Right lobe of liver (tissue), 4 donors: ENCODE measurements at regions not wholly inside any gene's neighbourhood (a gene's known extent, or its start where the extent isn't known, plus 50 kb on each side); places are given as distances from the start of the nearest gene placed in this dataset.

Source experiments
- CTCF ChIP-seq, 4 donors: fragments of 200-600 bp in 3 of 4; fragments of 450-650 bp in 1 of 4; IDR thresholded peaks; one replicate each; pipeline versions ENCODE4 v1.5.1 to v1.8.0; 2016 to 2022; ENCODE audit warnings: antibody characterized with exemption in 4 of 4, mild to moderate bottlenecking in 2 of 4
- POLR2A ChIP-seq: fragments of 450-650 bp; IDR thresholded peaks from one replicate; pipeline ENCODE4 v1.6.1; 2017; ENCODE audit warnings: antibody characterized with exemption, mild to moderate bottlenecking
- donor health status: DM: no; HTN: no; CAD: no.
- donor health status: DM: no; HTN: no; CAD: no.
- donor health status: DM: no; HTN: yes; CAD: no.

- no peak for TF ChIP-seq CTCF (IDR thresholded peaks at IDR 0.05)
- TF ChIP-seq POLR2A: no peak
Measured at GRCh38 chr4:182179751-182180150, 63.5 kb upstream of the TENM3 start.
